ENCODE measurements at regions not wholly inside any gene's neighbourhood (a gene's known extent, or its start where the extent isn't known, plus 50 kb on each side); places are given as distances from the start of the nearest gene placed in this dataset.
A peak's percentile ranks its signal among the peaks of the same experiment; 100 is the strongest.

DNA sequence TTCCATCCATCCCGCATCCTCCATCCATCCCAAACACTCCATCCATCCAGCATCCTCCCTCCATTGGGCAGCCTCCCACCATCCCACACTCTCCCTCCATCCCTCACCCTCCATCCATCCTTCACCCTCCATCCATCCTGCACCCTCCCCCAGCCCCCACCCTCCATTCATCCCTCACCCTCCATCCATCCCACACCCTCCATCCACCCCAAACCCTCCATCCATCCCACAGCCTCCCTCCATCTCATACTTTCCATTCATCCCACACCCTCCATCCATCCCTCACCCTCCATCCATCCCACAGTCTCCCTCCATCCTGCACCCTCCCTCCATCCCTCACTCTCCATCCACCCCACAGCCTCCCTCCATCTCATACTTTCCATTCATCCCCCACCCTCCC lies 60.4 kb downstream of the FOXI2 start:
- Histone ChIP-seq H3K9me3 (ENCODE audit: control insufficient read depth, low read depth, low read length) (peaks cover 4% of the 10 kb centered on the region), H3K27ac (ENCODE audit: low read length) (no peak overlapping the region), H3K27me3 (ENCODE audit: control insufficient read depth, insufficient read depth, low read length) (peaks cover 2% of the 10 kb centered on the region), H3K4me3 (ENCODE audit: low read length) (no peak overlapping the region), H3K4me1 (ENCODE audit: control insufficient read depth, insufficient read depth, low read length) (no peaks in the 10 kb centered on the region), H3K36me3 (ENCODE audit: control insufficient read depth, insufficient read depth, low read length) (no peaks in the 10 kb centered on the region)
- no CpG with 5 or more reads among the region's 1 CpG for WGBS (ENCODE audit: insufficient coverage, low lambda C conversion rate)
- peak in 1 of 2 donors; percentile 8 for DNase-seq

DNA sequence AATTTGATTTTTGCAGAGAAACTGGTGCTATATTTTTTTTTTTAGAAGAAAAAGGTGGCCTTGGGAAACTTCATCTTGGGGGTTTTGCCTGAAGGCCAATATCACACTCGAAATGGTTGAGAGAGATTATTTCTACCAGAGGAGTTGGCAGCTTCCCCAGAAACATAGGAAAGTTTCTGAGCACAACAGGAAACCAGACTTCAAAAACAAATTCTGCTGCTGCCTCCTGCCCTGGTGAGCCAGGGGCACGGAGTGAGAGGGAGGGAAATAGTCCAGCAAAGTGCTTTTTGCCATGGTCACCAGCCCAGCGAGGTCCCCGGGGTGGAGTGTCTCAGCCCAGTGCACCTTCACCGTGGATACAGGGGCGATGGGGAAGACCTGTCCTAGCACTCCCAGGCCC lies 61.1 kb downstream of the FOXI2 start:
- Histone ChIP-seq H3K4me3 (ENCODE audit: low read length) (no peak overlapping the region), H3K27me3 (ENCODE audit: control insufficient read depth, insufficient read depth, low read length) (peaks cover 2% of the 10 kb centered on the region), H3K9me3 (ENCODE audit: control insufficient read depth, low read depth, low read length) (peaks cover 4% of the 10 kb centered on the region), H3K4me1 (ENCODE audit: control insufficient read depth, insufficient read depth, low read length) (no peaks in the 10 kb centered on the region), H3K27ac (ENCODE audit: low read length) (no peak overlapping the region), H3K36me3 (ENCODE audit: control insufficient read depth, insufficient read depth, low read length) (no peaks in the 10 kb centered on the region)
- no peak for DNase-seq
- no CpG with 5 or more reads among the region's 6 CpGs for WGBS (ENCODE audit: insufficient coverage, low lambda C conversion rate)

DNA sequence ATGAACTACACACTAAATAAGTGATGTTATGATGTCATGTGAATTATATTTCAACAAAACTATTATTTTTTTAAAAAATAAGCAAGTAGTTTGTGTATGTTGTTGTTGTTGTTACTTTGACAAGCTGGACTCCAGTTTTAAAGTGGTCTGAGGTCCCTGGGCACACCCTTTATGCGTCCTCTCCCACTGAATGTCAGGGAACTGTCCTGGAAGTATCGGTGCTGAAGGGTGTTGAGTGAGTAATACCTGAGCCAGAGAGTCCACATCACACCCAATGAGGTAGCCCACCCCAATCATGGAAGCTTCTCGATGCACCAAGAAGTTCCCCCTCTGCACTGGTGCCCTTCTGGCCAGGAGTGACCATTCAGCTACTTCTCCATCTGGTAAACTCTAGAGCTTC lies 64.3 kb downstream of the FOXI2 start:
- no CpG with 5 or more reads among the region's 3 CpGs for WGBS (ENCODE audit: insufficient coverage, low lambda C conversion rate)
- Histone ChIP-seq H3K36me3 (ENCODE audit: control insufficient read depth, insufficient read depth, low read length) (no peaks in the 10 kb centered on the region), H3K4me1 (ENCODE audit: control insufficient read depth, insufficient read depth, low read length) (no peaks in the 10 kb centered on the region)

DNA sequence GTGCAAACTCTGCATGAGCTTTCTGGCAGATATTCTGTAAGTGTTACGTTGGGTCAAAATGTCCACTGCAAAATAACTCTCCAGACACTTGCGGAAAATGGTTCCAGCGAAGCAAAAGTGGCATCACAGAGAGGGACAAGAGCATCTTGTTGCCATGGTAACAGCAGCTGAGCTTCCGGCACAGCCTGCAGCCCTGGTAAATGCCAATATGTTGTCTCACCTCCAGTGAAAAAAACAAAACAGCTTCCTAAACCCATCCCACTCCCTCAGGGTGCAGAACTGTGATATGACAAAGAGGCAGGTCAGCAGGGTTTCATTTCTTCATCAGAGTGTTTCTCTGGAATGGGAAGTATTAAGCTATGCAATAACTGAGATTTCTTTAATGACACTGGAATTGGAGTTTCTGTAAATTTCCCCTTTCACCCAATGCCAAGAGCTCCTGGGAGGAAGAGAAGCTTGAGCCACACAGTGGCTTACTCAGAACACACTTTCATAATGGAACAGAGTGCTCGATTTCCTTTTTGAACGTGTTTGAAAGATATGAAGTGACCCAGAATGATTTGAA lies 65.6 kb downstream of the FOXI2 start:
- Histone ChIP-seq H3K4me1 (ENCODE audit: control insufficient read depth, insufficient read depth, low read length) (no peaks in the 10 kb centered on the region), H3K36me3 (ENCODE audit: control insufficient read depth, insufficient read depth, low read length) (no peaks in the 10 kb centered on the region), H3K27ac (ENCODE audit: low read length) (no peak overlapping the region), H3K9me3 (ENCODE audit: control insufficient read depth, low read depth, low read length) (no peaks in the 10 kb centered on the region), H3K27me3 (ENCODE audit: control insufficient read depth, insufficient read depth, low read length) (peaks cover 2% of the 10 kb centered on the region), H3K4me3 (ENCODE audit: low read length) (no peak overlapping the region)
- no peak for DNase-seq
- WGBS (ENCODE audit: insufficient coverage, low lambda C conversion rate): no CpG with 5 or more reads among the region's 6 CpGs

More for the DNA sequence above, 64.3 kb downstream of the FOXI2 start:
- Histone ChIP-seq H3K27me3 (ENCODE audit: control insufficient read depth, insufficient read depth, low read length) (peaks cover 2% of the 10 kb centered on the region), H3K9me3 (ENCODE audit: control insufficient read depth, low read depth, low read length) (peaks cover 4% of the 10 kb centered on the region), H3K4me3 (ENCODE audit: low read length) (no peak overlapping the region), H3K27ac (ENCODE audit: low read length) (no peak overlapping the region)
- no peak for DNase-seq

DNA sequence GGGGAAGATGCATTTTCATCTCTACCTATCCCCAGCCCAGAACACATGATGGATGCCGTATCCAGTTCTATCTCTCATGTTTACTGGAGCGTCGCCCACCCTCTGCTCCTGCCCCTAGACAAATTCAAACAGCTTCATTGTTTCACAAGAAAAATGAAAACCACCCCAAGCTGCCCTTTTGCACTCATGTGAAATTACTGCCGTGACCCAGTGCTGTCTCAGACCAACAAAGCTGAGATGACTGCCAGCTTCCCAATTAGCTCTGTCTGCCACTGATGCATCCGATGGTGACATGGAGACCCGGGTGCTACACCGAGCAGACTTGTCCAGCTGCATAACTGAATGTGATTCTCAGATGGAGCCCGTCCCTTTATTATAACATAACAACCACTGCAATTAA lies 67.7 kb downstream of the FOXI2 start:
- no peaks in the 10 kb centered on the region for H3K36me3 ChIP-seq (ENCODE audit: control insufficient read depth, insufficient read depth, low read length)
- peaks cover 5% of the 10 kb centered on the region for H3K27me3 ChIP-seq (ENCODE audit: control insufficient read depth, insufficient read depth, low read length)
- no peak for DNase-seq
- no peaks in the 10 kb centered on the region for H3K9me3 ChIP-seq (ENCODE audit: control insufficient read depth, low read depth, low read length)
- WGBS (ENCODE audit: insufficient coverage, low lambda C conversion rate): 100% methylated on average over 1 of the region's 8 CpGs
- H3K27ac ChIP-seq (ENCODE audit: low read length): no peak overlapping the region
- H3K4me1 ChIP-seq (ENCODE audit: control insufficient read depth, insufficient read depth, low read length): no peaks in the 10 kb centered on the region
- H3K4me3 ChIP-seq (ENCODE audit: low read length): no peak overlapping the region

DNA sequence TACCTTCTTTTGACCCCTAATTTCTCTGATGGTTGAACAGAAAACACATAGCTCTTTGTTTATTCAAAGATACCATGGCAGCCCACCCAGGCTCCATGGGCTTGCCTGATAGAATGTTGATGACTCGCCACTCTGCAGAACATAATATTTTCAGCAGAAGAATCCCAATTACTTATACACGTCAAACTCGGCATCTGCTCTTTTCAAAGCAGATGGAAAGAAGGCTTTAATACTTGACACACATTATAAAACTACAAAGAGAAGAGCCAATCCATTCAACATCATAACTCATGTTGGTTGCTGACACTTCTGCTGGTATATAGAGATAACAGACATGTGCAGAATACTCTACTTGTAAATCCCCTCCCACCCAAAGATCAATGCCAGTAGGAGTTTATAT lies 69.0 kb downstream of the FOXI2 start:
- Histone ChIP-seq H3K27me3 (ENCODE audit: control insufficient read depth, insufficient read depth, low read length) (peaks cover 5% of the 10 kb centered on the region), H3K4me1 (ENCODE audit: control insufficient read depth, insufficient read depth, low read length) (no peaks in the 10 kb centered on the region), H3K9me3 (ENCODE audit: control insufficient read depth, low read depth, low read length) (no peaks in the 10 kb centered on the region), H3K36me3 (ENCODE audit: control insufficient read depth, insufficient read depth, low read length) (no peaks in the 10 kb centered on the region), H3K27ac (ENCODE audit: low read length) (no peak overlapping the region), H3K4me3 (ENCODE audit: low read length) (no peak overlapping the region)
- WGBS (ENCODE audit: insufficient coverage, low lambda C conversion rate): 100% methylated on average over 1 of the region's 3 CpGs
- no peak for DNase-seq

DNA sequence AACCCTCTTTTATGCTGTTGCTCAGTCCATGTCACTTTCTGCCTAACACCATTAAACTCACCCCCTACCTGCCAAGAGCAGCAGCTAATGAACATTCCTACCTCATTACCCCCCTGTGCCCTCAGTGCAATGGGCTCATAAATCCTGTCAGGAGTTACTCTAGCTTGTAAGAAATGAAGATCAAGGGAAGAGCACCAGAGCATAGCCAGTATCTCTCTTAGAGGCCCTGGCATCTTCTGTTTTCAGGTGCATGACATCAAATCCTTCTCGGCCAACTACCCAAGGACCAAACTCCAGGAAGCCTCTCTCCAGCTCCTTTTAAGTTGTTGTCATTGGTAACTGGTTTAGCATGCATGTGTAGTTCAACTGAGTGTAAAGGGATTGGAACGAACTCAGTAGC lies 75.1 kb downstream of the FOXI2 start:
- 100% methylated on average over 1 of the region's 2 CpGs for WGBS (ENCODE audit: insufficient coverage, low lambda C conversion rate)
- Histone ChIP-seq H3K36me3 (ENCODE audit: control insufficient read depth, insufficient read depth, low read length) (no peaks in the 10 kb centered on the region), H3K9me3 (ENCODE audit: control insufficient read depth, low read depth, low read length) (no peaks in the 10 kb centered on the region), H3K4me1 (ENCODE audit: control insufficient read depth, insufficient read depth, low read length) (no peaks in the 10 kb centered on the region), H3K27me3 (ENCODE audit: control insufficient read depth, insufficient read depth, low read length) (peaks cover 10% of the 10 kb centered on the region), H3K27ac (ENCODE audit: low read length) (no peak overlapping the region), H3K4me3 (ENCODE audit: low read length) (no peak overlapping the region)
- no peak for DNase-seq

DNA sequence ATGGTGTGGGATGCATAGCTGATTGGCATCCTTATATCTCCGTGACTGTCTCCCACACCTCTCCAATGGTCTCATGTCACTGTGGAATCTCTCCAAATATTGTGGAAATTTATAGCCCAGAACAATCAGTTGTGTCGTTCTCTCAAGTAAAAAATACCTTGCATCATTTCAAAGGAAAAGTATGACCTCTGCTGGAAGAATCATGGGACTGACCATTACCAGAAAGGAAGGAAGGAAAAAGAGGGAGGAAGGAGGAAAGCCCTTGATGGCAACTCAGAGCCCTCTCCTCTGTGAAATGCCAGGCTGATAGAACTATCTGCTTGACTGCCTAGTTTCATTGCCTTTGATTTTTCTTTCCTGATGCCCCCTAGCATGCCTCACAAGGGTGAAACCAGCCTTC lies 76.3 kb downstream of the FOXI2 start:
- WGBS (ENCODE audit: insufficient coverage, low lambda C conversion rate): 17% methylated on average over 1 of the region's 2 CpGs
- Histone ChIP-seq H3K27ac (ENCODE audit: low read length) (no peak overlapping the region), H3K27me3 (ENCODE audit: control insufficient read depth, insufficient read depth, low read length) (peaks cover 7% of the 10 kb centered on the region), H3K9me3 (ENCODE audit: control insufficient read depth, low read depth, low read length) (no peaks in the 10 kb centered on the region), H3K4me1 (ENCODE audit: control insufficient read depth, insufficient read depth, low read length) (no peaks in the 10 kb centered on the region), H3K36me3 (ENCODE audit: control insufficient read depth, insufficient read depth, low read length) (no peaks in the 10 kb centered on the region), H3K4me3 (ENCODE audit: low read length) (no peak overlapping the region)
- no peak for DNase-seq

DNA sequence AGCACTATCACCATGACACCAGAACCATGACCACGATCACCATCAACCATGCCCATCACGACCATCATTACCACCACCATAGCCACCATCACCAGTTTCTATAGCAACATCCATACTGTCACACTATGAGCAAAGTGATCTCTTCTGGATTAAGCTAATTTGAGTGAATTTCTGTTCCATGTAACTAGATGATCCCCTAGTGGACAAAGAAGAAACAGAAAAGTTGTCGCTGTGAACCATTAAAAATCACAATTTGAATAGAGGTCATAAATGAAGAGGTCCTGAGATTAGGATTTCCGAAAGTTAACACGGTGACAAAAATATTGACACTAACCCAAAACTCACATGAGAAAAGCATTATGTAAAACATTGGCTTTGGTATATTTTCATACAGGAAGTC lies 77.6 kb downstream of the CLRN3 start:
- WGBS (ENCODE audit: insufficient coverage, low lambda C conversion rate): 83% methylated on average over 1 of the region's 5 CpGs
- H3K27me3 ChIP-seq (ENCODE audit: control insufficient read depth, insufficient read depth, low read length): peaks cover 7% of the 10 kb centered on the region
- no peak overlapping the region for H3K27ac ChIP-seq (ENCODE audit: low read length)
- H3K9me3 ChIP-seq (ENCODE audit: control insufficient read depth, low read depth, low read length): no peaks in the 10 kb centered on the region
- no peak for DNase-seq
- no peaks in the 10 kb centered on the region for H3K36me3 ChIP-seq (ENCODE audit: control insufficient read depth, insufficient read depth, low read length)
- H3K4me1 ChIP-seq (ENCODE audit: control insufficient read depth, insufficient read depth, low read length): no peaks in the 10 kb centered on the region
- H3K4me3 ChIP-seq (ENCODE audit: low read length): no peak overlapping the region

DNA sequence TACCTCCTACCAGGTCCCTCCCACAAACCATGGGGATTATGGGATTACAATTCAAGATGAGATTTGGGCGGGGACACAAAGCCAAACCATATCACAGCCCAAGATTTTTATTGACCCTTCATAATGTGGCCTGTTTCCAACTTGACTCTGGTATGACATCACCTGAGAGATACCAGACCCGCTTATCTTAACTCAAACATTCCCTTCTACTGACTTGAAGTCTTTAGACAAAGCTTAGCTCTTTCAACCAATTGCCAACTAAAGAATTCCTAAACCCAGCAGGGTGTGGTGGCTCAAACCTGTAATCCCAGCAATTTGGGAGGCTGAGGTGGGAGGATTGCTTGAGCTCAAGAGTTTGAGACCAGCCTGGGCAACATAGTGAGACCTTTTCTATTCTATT lies 67.9 kb downstream of the CLRN3 start:
- Histone ChIP-seq H3K4me1 (ENCODE audit: control insufficient read depth, insufficient read depth, low read length) (peaks cover 9% of the 10 kb centered on the region), H3K27me3 (ENCODE audit: control insufficient read depth, insufficient read depth, low read length) (peaks cover 7% of the 10 kb centered on the region), H3K27ac (ENCODE audit: low read length) (no peak overlapping the region), H3K9me3 (ENCODE audit: control insufficient read depth, low read depth, low read length) (peaks cover 6% of the 10 kb centered on the region), H3K4me3 (ENCODE audit: low read length) (no peak overlapping the region), H3K36me3 (ENCODE audit: control insufficient read depth, insufficient read depth, low read length) (no peaks in the 10 kb centered on the region)
- no peak for DNase-seq
- WGBS (ENCODE audit: insufficient coverage, low lambda C conversion rate): no CpG with 5 or more reads among the region's 2 CpGs

DNA sequence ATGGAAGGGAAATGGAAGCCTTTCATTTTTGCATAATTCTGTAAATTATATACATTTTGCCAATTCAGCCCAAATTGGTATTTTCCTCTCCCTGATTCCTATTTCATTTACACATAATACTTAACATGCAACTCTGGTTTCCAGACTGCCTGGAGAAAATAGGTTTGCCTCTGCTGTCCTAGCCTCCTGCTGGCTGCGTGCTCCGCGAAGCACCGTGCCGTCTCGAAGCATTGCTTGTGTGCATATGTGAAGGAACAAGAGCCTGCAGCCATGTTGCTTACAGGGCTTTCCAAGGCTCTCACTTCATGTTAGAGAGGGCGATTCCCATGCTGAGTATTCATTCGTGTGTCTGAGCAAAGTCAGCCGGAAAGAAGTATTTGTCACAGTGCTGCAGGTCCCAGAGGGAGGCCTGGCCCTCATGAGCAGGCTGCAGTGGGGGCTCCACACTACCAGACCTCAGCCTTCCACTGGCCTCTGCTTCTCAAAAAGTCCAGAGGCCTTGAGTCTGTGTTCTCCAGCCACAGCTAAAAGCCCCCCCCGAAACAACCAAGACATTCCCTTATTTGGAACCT lies 66.5 kb downstream of the CLRN3 start:
- Histone ChIP-seq H3K27me3 (ENCODE audit: control insufficient read depth, insufficient read depth, low read length) (peaks cover 6% of the 10 kb centered on the region), H3K4me1 (ENCODE audit: control insufficient read depth, insufficient read depth, low read length) (peaks cover 9% of the 10 kb centered on the region), H3K4me3 (ENCODE audit: low read length) (no peak overlapping the region), H3K27ac (ENCODE audit: low read length) (no peak overlapping the region), H3K9me3 (ENCODE audit: control insufficient read depth, low read depth, low read length) (peaks cover 6% of the 10 kb centered on the region), H3K36me3 (ENCODE audit: control insufficient read depth, insufficient read depth, low read length) (no peaks in the 10 kb centered on the region)
- no peak for DNase-seq
- WGBS (ENCODE audit: insufficient coverage, low lambda C conversion rate): no CpG with 5 or more reads among the region's 10 CpGs

Measured in large intestine (tissue), 3 donors.